GM23248 (cell line): ENCODE measurements at regions not wholly inside any gene's neighbourhood (a gene's known extent, or its start where the extent isn't known, plus 50 kb on each side); places are given as distances from the start of the nearest gene placed in this dataset.

Source experiments
- EZH2 ChIP-seq: fragments of 200-600 bp; sonication (generic); IDR thresholded peaks from 2 replicates; pipeline ENCODE4 v1.6.1; 2018; ENCODE audit warnings: antibody characterized with exemption, mild to moderate bottlenecking; ENCODE audit not compliant: insufficient read depth, poor library complexity, severe bottlenecking
- EZH2phosphoT487 ChIP-seq: fragments of 200-600 bp; sonication (generic); IDR thresholded peaks from 2 replicates; pipeline ENCODE4 v1.6.1; 2018; ENCODE audit warnings: antibody characterized with exemption, moderate library complexity, mild to moderate bottlenecking, low read depth; ENCODE audit not compliant: insufficient read depth

- TF ChIP-seq EZH2 (no peak), EZH2phosphoT487 (no peak)
These were observed 130.3 kb upstream of the CTAGE1 start for GRCh38 chr18:22547807-22548561.
